GM23338 (cell line): ENCODE measurements at regions not wholly inside any gene's neighbourhood (a gene's known extent, or its start where the extent isn't known, plus 50 kb on each side); places are given as distances from the start of the nearest gene placed in this dataset.

ENCODE experiments used
- ATAC-seq: fragments of 200-7000 bp; cut with Tn5 transposase; 3 replicates; pipeline ENCODE4 v1.9.1; 2020
- DNase-seq: peaks from one replicate; pipeline ENCODE4 v3.0.0-alpha.2; 2015; ENCODE audit warnings: low spot score
- H2AFZ ChIP-seq: fragments of 200-600 bp; sonication (generic); 2 replicates; pipeline ENCODE4 v1.8.0; 2016; ENCODE audit warnings: antibody characterized with exemption, mild to moderate bottlenecking, moderate library complexity
- H3F3A ChIP-seq: fragments of 200-600 bp; sonication (generic); replicated peaks from 2 replicates; pipeline ENCODE4 v1.8.0; 2017; ENCODE audit warnings: antibody characterized with exemption, mixed run types, low read depth
- H3K27ac ChIP-seq: fragments of 200-600 bp; sonication (generic); 2 replicates; pipeline ENCODE4 v1.6.1; 2016; ENCODE audit warnings: low read depth
- H3K27me3 ChIP-seq: fragments of 200-600 bp; sonication (generic); 2 replicates; pipeline ENCODE4 v1.8.0; 2016; ENCODE audit warnings: mild to moderate bottlenecking, mixed run types, moderate library complexity; ENCODE audit not compliant: insufficient read depth
- H3K36me3 ChIP-seq: fragments of 200-600 bp; sonication (generic); 2 replicates; pipeline ENCODE4 v1.8.0; 2016; ENCODE audit warnings: mild to moderate bottlenecking; ENCODE audit not compliant: insufficient read depth
- H3K4me1 ChIP-seq: fragments of 200-600 bp; sonication (generic); 2 replicates; pipeline ENCODE4 v1.8.0; 2016; ENCODE audit warnings: mild to moderate bottlenecking, moderate library complexity; ENCODE audit not compliant: insufficient read depth
- H3K4me2 ChIP-seq: fragments of 200-600 bp; sonication (generic); 2 replicates; pipeline ENCODE4 v1.7.1; 2017; ENCODE audit warnings: mixed run types
- H3K4me3 ChIP-seq: fragments of 200-600 bp; sonication (generic); 2 replicates; pipeline ENCODE4 v1.6.1; 2016; ENCODE audit warnings: mixed run types
- H3K79me2 ChIP-seq: fragments of 200-600 bp; sonication (generic); replicated peaks from 2 replicates; pipeline ENCODE4 v1.8.0; 2017; ENCODE audit warnings: mild to moderate bottlenecking; ENCODE audit not compliant: insufficient read depth
- H3K9me2 ChIP-seq: fragments of 200-600 bp; sonication (generic); 2 replicates; pipeline ENCODE4 v1.8.0; 2017; ENCODE audit not compliant: insufficient read depth
- H4K20me1 ChIP-seq: fragments of 200-600 bp; sonication (generic); replicated peaks from 2 replicates; pipeline ENCODE4 v1.8.0; 2017; ENCODE audit warnings: mild to moderate bottlenecking; ENCODE audit not compliant: insufficient read depth
- H3K27ac Mint-ChIP-seq: 2 replicates; pipeline ENCODE4 v1.8.0; 2020; ENCODE audit warnings: inconsistent platforms, mild to moderate bottlenecking, moderate library complexity, mixed read lengths
- H3K27me3 Mint-ChIP-seq: 3 replicates; pipeline ENCODE4 v1.8.0; 2022; ENCODE audit warnings: low read depth, mild to moderate bottlenecking, moderate library complexity, mixed read lengths, inconsistent platforms; ENCODE audit not compliant: insufficient read depth, poor library complexity
- H3K36me3 Mint-ChIP-seq: 3 replicates; pipeline ENCODE4 v1.8.0; 2021; ENCODE audit warnings: low read depth, mild to moderate bottlenecking, inconsistent platforms, moderate library complexity, mixed read lengths
- H3K4me1 Mint-ChIP-seq: 3 replicates; pipeline ENCODE4 v1.8.0; 2020; ENCODE audit warnings: mild to moderate bottlenecking, inconsistent platforms, mixed read lengths
- H3K4me3 Mint-ChIP-seq: 3 replicates; pipeline ENCODE4 v1.8.0; 2021; ENCODE audit warnings: moderate library complexity, mild to moderate bottlenecking, inconsistent platforms, mixed read lengths
- H3K9me3 Mint-ChIP-seq: 3 replicates; pipeline ENCODE4 v1.8.0; 2020; ENCODE audit warnings: moderate library complexity, mild to moderate bottlenecking, inconsistent platforms, mixed read lengths
- EZH2 ChIP-seq: fragments of 200-600 bp; sonication (generic); IDR thresholded peaks from one replicate; pipeline ENCODE4 v1.8.0; 2017; ENCODE audit warnings: antibody characterized with exemption, mild to moderate bottlenecking, low read depth; ENCODE audit not compliant: unreplicated experiment
- EZH2phosphoT487 ChIP-seq: fragments of 200-600 bp; sonication (generic); IDR thresholded peaks from one replicate; pipeline ENCODE4 v1.8.1; 2018; ENCODE audit warnings: antibody characterized with exemption; ENCODE audit not compliant: unreplicated experiment
- NANOG ChIP-seq: IDR thresholded peaks from 2 replicates; pipeline ENCODE4 v1.6.1; 2016; ENCODE audit warnings: antibody characterized with exemption, borderline replicate concordance
- STAT1 ChIP-seq: IDR thresholded peaks from one replicate; pipeline ENCODE4 v1.6.1; 2016; ENCODE audit warnings: antibody characterized with exemption; ENCODE audit not compliant: unreplicated experiment
- TF ChIP-seq, protein P1 (sequence below): fragments of 250-450 bp; sonication (Bioruptor Pico); IDR thresholded peaks from 2 replicates; pipeline ENCODE4 v1.5.0; 2020; ENCODE audit warnings: mild to moderate bottlenecking, moderate library complexity
- TF ChIP-seq, protein P2 (sequence below): IDR thresholded peaks from one replicate; pipeline ENCODE4 v1.6.1; 2018; ENCODE audit warnings: antibody characterized with exemption; ENCODE audit not compliant: unreplicated experiment

DNA sequence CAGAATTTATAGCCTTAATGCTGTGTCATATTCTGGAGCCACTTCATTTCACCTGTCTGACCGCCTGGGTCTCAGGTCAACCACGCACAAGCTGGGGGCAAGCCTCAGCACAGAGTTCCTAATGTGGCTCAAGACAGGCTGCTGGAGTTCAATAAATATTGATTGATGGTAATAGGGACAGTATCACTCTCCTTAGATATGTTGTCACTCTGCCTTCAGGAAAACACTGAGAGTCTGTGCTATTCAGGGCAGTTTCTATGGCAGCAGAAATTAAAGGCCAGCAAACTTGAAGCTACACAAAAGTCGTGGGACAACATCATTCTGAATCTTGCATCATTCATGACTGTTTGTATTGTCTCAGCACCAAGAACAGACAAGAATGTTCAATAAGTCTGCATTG is 696.1 kb downstream of the METTL4 start (continued):
- TF ChIP-seq, protein P1, sequence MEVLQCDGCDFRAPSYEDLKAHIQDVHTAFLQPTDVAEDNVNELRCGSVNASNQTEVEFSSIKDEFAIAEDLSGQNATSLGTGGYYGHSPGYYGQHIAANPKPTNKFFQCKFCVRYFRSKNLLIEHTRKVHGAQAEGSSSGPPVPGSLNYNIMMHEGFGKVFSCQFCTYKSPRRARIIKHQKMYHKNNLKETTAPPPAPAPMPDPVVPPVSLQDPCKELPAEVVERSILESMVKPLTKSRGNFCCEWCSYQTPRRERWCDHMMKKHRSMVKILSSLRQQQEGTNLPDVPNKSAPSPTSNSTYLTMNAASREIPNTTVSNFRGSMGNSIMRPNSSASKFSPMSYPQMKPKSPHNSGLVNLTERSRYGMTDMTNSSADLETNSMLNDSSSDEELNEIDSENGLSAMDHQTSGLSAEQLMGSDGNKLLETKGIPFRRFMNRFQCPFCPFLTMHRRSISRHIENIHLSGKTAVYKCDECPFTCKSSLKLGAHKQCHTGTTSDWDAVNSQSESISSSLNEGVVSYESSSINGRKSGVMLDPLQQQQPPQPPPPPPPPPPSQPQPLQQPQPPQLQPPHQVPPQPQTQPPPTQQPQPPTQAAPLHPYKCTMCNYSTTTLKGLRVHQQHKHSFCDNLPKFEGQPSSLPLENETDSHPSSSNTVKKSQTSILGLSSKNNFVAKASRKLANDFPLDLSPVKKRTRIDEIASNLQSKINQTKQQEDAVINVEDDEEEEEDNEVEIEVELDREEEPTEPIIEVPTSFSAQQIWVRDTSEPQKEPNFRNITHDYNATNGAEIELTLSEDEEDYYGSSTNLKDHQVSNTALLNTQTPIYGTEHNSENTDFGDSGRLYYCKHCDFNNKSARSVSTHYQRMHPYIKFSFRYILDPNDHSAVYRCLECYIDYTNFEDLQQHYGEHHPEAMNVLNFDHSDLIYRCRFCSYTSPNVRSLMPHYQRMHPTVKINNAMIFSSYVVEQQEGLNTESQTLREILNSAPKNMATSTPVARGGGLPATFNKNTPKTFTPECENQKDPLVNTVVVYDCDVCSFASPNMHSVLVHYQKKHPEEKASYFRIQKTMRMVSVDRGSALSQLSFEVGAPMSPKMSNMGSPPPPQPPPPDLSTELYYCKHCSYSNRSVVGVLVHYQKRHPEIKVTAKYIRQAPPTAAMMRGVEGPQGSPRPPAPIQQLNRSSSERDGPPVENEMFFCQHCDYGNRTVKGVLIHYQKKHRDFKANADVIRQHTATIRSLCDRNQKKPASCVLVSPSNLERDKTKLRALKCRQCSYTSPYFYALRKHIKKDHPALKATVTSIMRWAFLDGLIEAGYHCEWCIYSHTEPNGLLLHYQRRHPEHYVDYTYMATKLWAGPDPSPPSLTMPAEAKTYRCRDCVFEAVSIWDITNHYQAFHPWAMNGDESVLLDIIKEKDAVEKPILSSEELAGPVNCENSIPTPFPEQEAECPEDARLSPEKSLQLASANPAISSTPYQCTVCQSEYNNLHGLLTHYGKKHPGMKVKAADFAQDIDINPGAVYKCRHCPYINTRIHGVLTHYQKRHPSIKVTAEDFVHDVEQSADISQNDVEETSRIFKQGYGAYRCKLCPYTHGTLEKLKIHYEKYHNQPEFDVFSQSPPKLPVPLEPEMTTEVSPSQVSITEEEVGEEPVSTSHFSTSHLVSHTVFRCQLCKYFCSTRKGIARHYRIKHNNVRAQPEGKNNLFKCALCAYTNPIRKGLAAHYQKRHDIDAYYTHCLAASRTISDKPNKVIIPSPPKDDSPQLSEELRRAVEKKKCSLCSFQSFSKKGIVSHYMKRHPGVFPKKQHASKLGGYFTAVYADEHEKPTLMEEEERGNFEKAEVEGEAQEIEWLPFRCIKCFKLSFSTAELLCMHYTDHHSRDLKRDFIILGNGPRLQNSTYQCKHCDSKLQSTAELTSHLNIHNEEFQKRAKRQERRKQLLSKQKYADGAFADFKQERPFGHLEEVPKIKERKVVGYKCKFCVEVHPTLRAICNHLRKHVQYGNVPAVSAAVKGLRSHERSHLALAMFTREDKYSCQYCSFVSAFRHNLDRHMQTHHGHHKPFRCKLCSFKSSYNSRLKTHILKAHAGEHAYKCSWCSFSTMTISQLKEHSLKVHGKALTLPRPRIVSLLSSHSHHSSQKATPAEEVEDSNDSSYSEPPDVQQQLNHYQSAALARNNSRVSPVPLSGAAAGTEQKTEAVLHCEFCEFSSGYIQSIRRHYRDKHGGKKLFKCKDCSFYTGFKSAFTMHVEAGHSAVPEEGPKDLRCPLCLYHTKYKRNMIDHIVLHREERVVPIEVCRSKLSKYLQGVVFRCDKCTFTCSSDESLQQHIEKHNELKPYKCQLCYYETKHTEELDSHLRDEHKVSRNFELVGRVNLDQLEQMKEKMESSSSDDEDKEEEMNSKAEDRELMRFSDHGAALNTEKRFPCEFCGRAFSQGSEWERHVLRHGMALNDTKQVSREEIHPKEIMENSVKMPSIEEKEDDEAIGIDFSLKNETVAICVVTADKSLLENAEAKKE (CRISPR knock-in tag) = no peak
- TF ChIP-seq EZH2 (no peak), EZH2phosphoT487 (no peak)

DNA sequence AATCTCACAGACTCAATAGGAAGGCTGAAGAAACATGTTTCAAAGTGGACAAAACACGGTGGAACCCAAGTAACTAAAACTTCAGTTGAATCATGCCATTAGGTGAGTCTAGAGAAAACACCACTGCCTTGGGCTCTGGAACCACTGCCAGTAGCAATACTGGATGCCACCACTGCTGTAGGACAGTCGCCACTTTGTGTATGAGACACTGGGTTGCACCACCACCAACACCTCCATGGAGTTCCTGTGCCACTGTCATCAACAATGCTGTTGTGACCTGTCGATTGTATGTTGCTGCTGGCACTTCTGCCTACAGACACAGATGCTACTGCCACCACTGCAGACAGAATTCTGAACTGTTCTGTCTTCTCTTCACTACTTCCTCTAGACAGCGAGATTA is 686.7 kb downstream of the METTL4 start:
- Histone ChIP-seq H3K27me3 (no peaks in the 10 kb centered on the region), H4K20me1 (no peaks in the 10 kb centered on the region), H3K79me2 (no peaks in the 10 kb centered on the region), H3K36me3 (no peaks in the 10 kb centered on the region), H3K27ac (no peak overlapping the region), H3K4me3 (no peak overlapping the region), H3K9me2 (0 out of 2 replicates have a peak, but pooled peaks cover 9% of the 10 kb centered on the region), H3F3A (no peaks in the 10 kb centered on the region), H2AFZ (no peak overlapping the region), H3K4me1 (peaks cover 2% of the 10 kb centered on the region; the same call in 1 of the 2 replicates), H3K4me2 (no peak overlapping the region)
- H3K27ac Mint-ChIP-seq = no peak overlapping the region
- H3K9me3 Mint-ChIP-seq = peaks cover 6% of the 10 kb centered on the region; the same call in 1 of the 3 replicates
- H3K4me1 Mint-ChIP-seq = peaks cover 4% of the 10 kb centered on the region; the same call in 2 of the 3 replicates
- H3K27me3 Mint-ChIP-seq = peaks cover 2% of the 10 kb centered on the region
- H3K4me3 Mint-ChIP-seq = no peak overlapping the region
- DNase-seq = no peak
- H3K36me3 Mint-ChIP-seq = no peaks in the 10 kb centered on the region
- ATAC-seq = no peak
- TF ChIP-seq, protein P2, sequence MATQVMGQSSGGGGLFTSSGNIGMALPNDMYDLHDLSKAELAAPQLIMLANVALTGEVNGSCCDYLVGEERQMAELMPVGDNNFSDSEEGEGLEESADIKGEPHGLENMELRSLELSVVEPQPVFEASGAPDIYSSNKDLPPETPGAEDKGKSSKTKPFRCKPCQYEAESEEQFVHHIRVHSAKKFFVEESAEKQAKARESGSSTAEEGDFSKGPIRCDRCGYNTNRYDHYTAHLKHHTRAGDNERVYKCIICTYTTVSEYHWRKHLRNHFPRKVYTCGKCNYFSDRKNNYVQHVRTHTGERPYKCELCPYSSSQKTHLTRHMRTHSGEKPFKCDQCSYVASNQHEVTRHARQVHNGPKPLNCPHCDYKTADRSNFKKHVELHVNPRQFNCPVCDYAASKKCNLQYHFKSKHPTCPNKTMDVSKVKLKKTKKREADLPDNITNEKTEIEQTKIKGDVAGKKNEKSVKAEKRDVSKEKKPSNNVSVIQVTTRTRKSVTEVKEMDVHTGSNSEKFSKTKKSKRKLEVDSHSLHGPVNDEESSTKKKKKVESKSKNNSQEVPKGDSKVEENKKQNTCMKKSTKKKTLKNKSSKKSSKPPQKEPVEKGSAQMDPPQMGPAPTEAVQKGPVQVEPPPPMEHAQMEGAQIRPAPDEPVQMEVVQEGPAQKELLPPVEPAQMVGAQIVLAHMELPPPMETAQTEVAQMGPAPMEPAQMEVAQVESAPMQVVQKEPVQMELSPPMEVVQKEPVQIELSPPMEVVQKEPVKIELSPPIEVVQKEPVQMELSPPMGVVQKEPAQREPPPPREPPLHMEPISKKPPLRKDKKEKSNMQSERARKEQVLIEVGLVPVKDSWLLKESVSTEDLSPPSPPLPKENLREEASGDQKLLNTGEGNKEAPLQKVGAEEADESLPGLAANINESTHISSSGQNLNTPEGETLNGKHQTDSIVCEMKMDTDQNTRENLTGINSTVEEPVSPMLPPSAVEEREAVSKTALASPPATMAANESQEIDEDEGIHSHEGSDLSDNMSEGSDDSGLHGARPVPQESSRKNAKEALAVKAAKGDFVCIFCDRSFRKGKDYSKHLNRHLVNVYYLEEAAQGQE = no peak
- no peak for TF ChIP-seq STAT1
- TF ChIP-seq NANOG = no peak
- TF ChIP-seq, protein P1 (CRISPR knock-in tag) = no peak
